Effector CD8-positive, alpha-beta T cell (primary cell): ENCODE measurements at regions not wholly inside any gene's neighbourhood (a gene's known extent, or its start where the extent isn't known, plus 50 kb on each side); places are given as distances from the start of the nearest gene placed in this dataset.

ENCODE experiments used
- DNase-seq: peaks from one replicate; lab custom pipeline; 2025; lab: John Stamatoyannopoulos, UW

GRCh38 chr15:93645594-93645993 is 556.6 kb upstream of the RGMA start:
- no peak for DNase-seq

DNA sequence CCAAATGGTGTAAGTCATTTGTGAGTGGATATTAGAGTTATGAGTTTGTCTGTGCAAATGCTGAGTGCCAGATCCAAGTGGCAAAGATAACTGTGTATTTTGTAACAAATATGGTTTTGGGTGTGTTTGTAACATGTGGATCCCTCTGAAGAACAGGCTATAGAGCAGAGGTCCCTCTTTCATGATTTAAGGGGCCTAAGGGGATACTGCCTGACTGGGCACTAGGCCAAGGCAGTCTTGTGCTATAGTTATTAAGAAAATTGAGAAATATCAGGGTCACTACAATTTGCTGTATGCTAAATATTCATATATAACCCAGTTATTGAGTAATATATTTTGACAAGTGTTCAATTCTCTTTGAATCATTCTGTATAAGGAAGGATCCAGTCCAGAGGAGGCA is 555.6 kb upstream of the RGMA start:
- no peak for DNase-seq

- no peak for DNase-seq
Measured at GRCh38 chr15:93640411-93640962, 551.5 kb upstream of the RGMA start.

DNA sequence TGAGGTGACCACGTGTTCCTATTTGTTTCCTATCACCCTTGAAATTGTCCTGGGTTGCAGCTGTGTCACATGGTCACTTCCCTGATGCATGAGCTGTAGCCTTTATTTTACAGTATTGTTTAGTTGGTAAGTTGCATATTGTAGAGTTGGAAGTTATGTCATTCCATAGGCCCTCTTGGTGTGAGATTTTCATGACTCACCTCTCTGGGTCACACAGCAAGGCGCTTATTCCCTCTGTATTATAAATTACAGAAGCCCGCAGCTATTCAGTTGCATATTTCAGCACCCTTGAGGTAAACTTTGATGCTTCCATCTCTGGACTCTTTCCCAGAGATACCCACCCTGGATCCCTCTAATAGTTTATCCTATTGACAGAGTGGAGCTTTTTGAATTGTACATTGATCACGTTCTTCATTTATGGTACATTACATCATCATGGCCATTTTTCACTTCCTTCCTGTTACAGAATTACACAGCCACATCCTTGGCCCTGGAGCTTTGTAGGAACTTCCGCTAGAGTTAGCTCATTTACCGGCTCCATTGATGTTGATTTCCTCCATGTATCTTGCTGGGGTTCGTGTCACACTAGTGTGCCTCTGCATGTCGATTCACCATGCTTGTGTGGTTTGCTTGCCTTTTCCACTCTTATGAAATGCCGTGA is 543.1 kb upstream of the RGMA start:
- no peak for DNase-seq

- DNase-seq, result no peak
Measured at GRCh38 chr15:93619597-93619996, 530.6 kb upstream of the RGMA start.

- DNase-seq, result no peak
Measured at GRCh38 chr15:93617443-93617842, 528.4 kb upstream of the RGMA start.

GRCh38 chr15:93614386-93615104 is 525.5 kb upstream of the RGMA start:
- no peak for DNase-seq

DNA sequence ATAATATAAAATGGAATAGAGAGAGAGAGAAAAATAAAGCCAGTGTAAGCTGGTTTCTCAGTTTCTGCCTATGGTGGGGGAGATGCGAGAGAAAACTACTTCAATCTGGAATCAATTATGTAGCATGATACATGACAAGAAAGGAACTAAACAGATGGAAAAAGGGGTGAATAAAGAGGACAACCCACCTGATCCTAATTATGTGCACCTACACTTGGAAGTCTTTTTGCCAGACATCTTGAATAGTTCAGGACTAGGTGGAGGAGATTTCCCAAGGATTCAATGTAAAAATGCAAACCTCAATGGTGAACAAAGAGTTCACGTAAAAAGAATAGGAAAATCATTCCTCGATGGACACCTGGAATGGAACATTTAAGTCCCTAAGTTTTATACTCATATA is 524.4 kb upstream of the RGMA start:
- no peak for DNase-seq

GRCh38 chr15:93612953-93613352 is 523.9 kb upstream of the RGMA start:
- no peak for DNase-seq

DNA sequence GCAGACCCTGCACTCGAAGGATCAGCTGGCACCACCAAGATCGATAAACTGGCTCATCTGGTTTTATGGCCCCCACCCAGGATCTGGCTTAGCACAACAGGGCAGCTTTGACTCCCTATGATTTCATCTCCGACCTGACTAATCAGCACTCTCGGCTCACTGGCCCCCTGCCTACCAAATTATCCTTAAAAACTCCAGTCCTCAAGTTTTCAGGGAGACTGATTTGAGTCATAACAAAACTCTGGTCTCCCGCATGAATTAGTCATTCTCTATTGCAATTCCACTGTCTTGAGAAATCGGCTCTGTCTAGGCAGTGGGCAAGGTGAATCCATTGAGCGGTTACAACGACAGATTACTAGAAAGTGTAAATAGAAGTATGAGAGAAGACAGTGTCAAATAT is 521.9 kb upstream of the RGMA start:
- no peak for DNase-seq

DNA sequence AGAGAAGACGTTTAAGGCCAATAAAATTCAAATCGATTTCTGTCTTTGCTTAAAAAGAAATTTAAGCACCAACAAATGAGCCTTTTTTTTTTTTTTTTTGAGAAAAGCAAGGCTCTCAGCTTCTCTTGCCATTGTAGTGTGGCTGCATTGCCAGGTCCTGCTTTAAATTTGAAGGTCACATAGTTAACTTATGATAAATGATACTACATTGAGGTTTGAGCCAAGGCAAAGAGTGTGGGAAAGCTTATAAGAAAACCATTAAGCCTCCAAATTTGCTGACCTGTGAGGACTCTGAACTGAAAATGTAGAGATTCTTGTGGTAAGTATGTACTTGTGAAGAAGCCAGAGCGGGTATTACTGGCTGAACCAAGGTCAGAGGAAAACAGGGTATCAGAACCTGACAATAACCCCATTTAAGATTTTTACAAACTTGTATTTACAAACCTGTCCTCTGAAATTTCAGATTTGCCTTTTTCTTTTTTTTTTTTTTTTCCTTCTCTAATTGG is 519.7 kb upstream of the RGMA start:
- DNase-seq, result no peak

- no peak for DNase-seq
Measured at GRCh38 chr15:93603550-93603949, 514.5 kb upstream of the RGMA start.

GRCh38 chr15:93587059-93587521 is 498.1 kb upstream of the RGMA start:
- DNase-seq, result no peak

- no peak for DNase-seq
Measured at GRCh38 chr15:93585012-93585411, 496.0 kb upstream of the RGMA start.

DNA sequence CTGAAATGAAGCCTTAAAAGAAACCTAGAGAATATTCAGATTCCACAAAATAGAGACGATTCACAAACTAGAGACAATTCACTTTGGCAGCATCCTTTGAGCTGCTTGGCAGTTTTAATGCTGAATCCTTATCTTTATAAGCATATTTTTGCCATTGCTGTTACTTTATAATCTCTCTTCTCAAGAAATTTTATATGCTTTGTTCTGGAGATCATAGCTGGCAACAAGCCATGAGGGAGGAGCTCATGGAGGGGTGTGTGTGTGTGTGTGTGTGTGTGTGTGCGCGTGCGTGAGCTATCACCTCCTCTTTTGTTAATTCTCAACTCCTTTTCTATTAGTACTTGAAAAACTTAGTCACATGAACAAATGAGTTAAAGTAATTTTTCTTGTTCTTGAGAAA is 495.0 kb upstream of the RGMA start:
- DNase-seq, result no peak

GRCh38 chr15:93583552-93583951 is 494.5 kb upstream of the RGMA start:
- DNase-seq, result no peak

GRCh38 chr15:93570527-93570926 is 481.5 kb upstream of the RGMA start:
- no peak for DNase-seq

- no peak for DNase-seq
Measured at GRCh38 chr15:93566762-93567161, 477.8 kb upstream of the RGMA start.

GRCh38 chr15:93565201-93565600 is 476.2 kb upstream of the RGMA start:
- no peak for DNase-seq

- DNase-seq, result no peak
Measured at GRCh38 chr15:93563218-93563617, 474.2 kb upstream of the RGMA start.

DNA sequence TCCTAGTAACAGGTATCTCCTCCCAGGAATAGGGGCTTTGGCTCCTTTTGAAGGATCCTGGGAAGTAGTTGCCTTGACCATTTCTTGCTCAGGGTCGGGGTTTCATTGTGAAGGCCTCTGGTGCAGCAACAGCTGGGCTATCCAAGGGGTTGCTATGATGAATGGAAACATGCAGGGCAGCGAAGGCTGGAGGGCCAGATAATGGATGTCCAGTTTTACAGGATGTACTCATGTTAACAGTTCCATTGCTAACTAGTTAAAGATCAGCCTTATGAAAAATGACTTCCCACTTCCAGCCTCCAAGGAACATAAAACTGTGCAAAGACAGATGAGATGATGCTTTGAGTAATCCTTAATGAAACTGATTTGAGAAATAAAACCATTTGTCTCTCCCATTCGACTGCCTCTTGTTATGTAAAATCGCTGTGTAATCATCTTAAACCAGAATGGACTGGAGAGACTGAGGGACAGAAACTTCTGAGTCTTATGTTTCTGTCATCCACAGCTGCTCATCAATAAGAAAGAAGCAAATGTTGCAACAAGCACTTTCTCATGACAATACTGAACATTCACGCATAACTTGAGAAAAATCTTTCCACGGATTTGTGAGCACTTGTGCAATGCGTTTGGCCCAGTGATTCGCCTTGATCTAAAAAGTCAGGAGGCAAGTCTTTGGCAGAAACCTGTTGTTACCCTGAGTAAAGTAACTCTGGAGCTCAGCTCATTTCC is 473.5 kb upstream of the RGMA start:
- DNase-seq, result no peak

DNA sequence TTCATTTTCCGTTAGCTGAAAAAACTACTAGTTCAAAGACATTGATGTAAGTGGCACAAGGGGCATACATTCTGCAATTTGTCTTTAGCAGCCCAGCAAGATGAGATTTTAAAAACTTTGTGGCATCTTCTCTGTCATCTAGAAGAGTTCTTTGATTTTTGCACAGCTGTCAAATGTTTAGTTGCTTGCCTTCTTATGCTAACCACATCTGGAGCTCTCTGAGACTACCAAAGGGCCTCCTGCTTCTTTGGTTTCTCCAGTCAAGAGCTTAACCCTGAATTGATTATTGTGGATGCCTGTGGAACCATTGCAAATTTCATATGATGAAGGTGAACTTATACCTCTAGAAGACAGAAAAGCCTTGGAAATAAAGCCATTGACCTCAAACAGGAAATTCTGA is 468.7 kb upstream of the RGMA start:
- DNase-seq, result no peak
